Hematopoietic multipotent progenitor cell treated with erythropoietin and hydrocortisone succinate and interleukin-3 and kit ligand, for 6 days (in vitro differentiated cells): ENCODE measurements at regions not wholly inside any gene's neighbourhood (a gene's known extent, or its start where the extent isn't known, plus 50 kb on each side); places are given as distances from the start of the nearest gene placed in this dataset.
"Not testable (repeated sequence)": the region's sequence is repeated elsewhere in the genome, so short reads cannot be mapped to it uniquely, and the experiment has no call there.

ENCODE experiments used
- DNase-seq: peaks from one replicate; pipeline ENCODE4 v3.0.0-alpha.2; 2015

DNA sequence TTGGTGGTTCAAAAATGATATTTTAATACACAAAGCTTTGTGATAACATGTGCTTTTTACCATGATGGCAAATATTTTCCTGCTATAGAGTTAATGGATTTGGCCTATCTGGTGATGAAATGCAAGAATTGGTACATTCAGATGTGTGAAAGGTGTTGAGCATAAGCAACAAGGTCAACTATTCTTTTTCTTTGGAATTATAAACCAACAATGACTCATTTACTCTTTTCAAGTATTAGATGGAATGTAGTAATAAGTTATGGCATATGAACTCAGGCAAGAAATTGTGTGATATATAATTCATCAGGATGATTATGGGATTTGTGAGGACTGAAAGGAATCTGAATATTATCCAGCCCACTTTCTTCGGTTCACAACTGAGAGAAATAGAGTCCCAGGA lies 471.4 kb downstream of the ETNK1 start:
- no peak for DNase-seq

DNA sequence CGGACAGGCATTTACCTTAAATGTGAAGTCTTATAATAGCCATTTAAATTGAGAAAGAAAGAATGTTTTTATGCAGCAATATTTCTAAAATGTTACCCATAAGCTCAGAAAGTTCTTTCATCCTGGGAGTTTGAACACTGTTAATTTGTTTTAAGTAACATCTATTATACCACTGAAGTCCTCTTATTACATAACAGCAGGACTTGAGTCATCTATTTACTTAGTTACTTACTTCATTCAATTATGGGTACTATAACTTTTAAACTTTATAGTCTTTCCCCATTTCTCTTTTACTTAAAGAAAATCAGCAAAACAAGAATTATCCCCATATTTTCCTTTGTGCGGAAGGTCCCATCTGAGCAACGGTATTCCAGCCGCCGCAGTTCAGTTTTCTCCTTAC lies 473.1 kb downstream of the ETNK1 start:
- DNase-seq: no peak

- DNase-seq: no peak
These were observed 473.5 kb downstream of the ETNK1 start for GRCh38 chr12:23098517-23098916.

- no peak for DNase-seq
These were observed 474.1 kb downstream of the ETNK1 start for GRCh38 chr12:23099104-23099503.

- DNase-seq: no peak
These were observed 474.6 kb downstream of the ETNK1 start for GRCh38 chr12:23099604-23100003.

GRCh38 chr12:23108957-23109356 lies 484.0 kb downstream of the ETNK1 start:
- DNase-seq: no peak

DNA sequence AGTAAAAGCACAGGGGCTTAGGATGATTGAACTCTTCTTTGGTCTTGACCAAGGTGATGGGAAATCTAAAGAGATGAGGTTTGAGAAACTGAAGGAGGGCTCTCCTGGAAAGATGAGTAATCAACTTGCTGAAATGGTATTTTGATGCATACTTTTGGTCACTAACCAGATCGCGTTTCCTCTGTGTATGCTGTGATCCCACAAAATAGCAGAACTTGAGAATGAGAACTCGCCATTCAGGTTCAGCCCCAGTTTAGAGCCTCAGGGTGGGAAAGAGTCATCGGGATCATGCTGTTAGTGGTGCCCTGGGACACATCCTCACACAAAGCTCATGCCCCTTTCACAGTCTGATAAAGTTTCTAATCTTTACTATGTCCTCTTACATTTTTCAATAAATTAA lies 488.8 kb downstream of the ETNK1 start:
- no peak for DNase-seq

GRCh38 chr12:23115984-23116383 lies 491.0 kb downstream of the ETNK1 start:
- DNase-seq: no peak

DNA sequence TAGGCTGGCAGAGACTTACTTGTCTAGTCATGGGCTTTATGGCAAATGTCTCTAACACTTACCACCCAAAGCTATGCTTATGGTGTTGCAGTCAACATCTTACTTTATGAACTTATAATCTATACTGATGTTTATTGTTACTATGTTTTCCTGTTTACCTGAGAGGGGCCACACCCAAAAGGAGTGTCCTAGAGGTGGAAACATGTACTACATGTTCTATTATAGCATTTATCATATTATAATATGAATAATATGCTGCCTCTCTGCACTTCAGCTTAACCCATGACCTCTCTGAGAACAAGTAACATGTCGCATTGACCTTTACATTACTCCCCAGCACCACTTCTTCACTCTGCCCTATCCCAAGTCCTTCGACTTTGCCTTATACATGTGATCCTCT lies 501.8 kb downstream of the ETNK1 start:
- no peak for DNase-seq

GRCh38 chr12:23127701-23128100 lies 502.7 kb downstream of the ETNK1 start:
- no peak for DNase-seq

DNA sequence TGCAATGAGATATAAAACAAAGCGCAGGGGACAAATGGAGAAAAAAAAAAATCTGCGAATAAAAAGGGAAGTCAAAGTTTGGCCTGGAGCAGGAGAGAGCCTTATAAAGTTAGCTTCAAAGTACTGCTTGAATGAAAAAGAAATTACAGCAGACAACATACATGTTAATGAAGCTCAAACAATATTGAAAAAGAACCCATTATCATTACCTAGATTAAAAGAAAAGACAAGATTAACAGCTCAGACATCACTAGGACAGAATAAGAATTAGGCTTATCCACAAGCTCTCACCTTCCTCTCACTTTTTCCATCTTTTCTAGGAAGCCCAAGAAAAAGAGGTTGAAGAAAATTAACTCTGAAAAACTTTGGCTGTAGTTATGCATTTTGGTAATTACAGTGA lies 503.5 kb downstream of the ETNK1 start:
- DNase-seq: no peak

GRCh38 chr12:23132357-23132756 lies 507.4 kb downstream of the ETNK1 start:
- no peak for DNase-seq

DNA sequence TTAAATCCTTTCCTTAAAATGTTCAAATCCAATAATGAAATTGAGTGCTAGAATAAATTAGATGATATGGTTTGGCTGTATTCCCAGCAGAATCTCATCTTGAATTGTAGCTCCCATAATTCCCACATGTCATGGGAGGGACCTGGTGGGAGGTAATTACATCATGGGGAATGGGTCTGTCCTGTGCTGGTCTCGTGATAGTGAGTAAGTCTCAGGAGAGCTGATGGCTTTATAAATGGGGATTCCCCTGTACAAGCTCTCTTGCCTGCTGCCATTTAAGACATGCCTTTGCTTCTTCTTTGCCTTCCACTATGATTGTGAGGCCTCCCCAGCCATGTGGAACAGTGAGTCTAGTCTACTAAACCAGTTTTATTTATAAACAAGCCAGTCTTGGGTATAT lies 508.5 kb downstream of the ETNK1 start:
- no peak for DNase-seq

DNA sequence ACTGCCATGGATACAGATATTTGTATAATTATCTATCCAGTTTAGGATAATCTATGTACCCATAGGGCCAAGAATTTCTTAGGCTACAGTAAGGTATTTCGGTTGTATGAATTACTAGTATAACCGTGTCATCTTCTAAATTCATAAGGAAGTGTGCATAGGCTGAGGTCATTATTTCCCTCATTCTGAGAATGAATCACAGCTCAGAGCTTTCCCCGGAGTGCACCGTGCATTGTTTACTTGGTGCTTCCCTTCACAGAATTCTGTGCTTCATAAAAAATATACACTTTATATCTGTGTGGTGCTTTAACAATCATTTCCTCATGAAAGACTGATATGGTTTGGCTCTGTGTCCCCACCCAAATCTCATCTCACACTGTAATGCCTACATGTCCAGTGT lies 514.1 kb downstream of the ETNK1 start:
- DNase-seq: no peak

DNA sequence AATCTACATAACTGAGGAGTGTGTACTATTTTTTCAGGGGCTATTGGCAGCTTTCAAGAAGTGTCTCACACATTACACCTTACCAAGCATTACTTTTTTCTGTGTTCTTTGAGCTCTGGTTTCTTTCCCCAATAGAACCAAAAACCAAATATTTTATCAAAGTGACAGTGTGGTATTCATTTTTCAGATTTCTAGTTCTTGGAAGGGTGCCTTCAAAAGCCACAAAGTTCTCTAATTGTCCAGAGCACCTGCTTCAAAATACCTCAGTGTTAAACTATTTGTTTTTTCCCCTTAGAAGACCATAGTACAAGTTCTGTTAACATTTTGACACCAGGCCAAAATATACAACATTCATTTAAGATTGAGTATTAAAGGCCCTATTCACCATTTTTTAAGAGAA lies 515.7 kb downstream of the ETNK1 start:
- DNase-seq: no peak

GRCh38 chr12:23141335-23141734 lies 516.4 kb downstream of the ETNK1 start:
- no peak for DNase-seq

- DNase-seq: not testable (repeated sequence)
These were observed 521.1 kb downstream of the ETNK1 start for GRCh38 chr12:23146070-23146469.

DNA sequence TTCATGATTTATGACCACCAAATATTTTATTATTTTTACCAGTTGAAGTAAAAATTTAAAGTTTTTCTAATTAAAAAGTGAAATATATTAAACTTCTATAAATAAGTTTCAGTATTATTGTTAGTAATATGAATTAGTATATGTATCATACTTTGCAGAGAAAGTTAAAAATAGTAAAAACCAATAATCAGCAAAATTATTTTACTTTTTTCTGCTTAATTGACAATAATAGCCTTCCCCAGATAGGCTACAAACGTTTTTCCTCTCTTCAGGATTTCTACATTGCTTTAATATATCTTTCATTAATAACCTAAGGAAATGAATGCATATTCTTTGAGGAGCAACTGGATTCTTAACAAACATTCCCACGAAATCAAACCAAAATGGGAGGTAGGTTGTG lies 543.5 kb downstream of the ETNK1 start:
- DNase-seq: no peak

DNA sequence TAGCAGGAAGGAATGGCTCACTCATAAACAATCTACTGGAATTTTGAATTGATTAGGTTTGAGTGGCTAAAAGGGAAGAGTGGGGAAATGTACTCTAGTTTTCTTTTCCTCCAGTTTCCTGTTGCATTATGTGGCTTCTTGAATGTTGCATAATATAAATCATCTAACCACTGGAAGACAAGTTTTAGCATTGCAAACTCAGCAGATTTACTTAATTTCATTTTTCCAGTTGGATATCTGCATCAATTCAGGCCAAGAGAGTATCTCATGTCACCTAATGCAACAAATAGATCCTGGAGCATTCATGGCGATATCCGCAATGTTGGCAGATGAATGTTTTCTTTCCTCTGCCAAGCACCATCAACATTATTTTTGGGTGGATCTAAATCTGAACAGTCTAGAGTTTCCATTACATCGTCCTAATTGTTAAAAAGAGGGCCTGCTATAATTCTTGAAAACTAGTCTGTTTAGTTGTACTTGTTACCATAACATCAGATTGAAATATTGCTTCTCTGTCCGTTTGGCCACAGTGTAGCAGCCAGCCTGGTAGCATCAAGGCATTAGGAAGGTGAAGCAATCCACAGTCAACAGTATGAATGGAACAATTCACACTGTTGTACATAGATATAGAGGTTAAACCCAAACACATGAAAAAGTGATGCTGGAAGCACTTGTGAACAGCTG lies 544.2 kb downstream of the ETNK1 start:
- no peak for DNase-seq

DNA sequence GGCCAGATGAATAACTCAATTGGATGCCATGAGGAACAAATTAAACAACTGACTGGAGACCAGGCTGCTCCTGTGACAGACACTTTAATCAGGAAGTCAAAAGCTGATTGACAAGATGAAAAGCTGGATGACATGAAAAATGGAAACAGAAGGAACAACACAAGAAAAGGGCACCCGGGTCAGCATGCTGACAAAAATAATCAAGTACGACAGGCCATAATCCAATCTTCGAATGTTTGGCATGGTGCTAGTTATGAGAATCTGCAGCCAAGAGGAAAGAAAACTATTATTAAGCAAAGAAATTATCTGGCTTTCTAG lies 544.7 kb downstream of the ETNK1 start:
- no peak for DNase-seq

DNA sequence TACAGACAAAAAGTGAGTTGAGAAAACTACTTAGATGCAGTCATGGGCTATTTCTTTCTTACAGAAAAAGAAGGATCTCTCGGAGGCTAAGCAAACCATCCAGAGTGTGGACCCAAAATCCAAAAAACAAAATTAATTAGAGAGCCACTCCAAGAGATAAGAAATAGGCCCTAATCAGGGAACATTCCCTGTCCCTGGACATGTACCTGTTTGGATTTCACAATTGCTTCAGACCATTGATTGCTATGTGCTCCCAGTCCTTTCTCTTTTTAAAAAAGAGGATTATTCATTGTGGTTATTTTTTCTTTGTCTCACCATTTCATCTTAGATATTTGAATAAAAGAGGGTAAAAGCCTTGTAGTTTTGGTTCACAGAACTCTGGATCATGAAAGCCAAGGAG lies 549.9 kb downstream of the ETNK1 start:
- no peak for DNase-seq

DNA sequence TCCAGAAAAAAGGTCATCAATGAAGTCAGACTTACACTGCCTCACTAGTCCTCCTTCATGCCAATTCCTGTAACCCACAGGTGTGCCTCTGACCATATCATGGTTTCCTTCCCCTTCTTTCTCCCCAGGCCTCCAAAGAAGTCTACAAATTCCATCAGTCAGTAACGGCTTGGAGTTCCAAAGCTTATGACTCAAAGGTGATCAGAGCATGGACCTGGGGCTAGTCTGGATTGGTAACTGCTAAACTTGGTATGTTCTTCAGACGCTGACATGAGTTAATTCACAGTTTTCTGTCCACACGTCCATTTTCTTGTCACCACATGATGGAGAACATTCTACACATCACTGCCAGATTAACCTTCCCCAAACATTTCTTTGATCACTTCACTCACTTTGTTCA lies 560.4 kb downstream of the ETNK1 start:
- no peak for DNase-seq

GRCh38 chr12:23186950-23187349 lies 562.0 kb downstream of the ETNK1 start:
- no peak for DNase-seq

DNA sequence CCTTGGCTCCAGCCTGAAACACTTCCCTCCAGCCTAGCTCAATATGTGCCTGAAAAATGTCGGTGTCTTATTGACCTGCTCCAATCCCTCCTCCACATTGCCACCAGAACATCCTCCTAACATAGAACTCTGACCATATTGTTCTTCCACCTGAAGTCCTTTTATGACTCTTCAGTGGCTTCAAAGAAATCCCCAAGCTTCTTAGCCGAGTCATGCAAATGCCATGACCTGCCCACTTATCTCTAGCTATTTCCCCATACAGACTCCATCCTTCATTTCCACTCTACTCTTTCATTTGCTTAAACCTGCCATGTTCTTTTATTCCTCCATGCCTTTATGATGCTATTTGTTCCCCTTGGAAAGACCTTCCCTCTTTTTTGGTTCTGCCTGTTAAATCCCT lies 568.6 kb downstream of the ETNK1 start:
- DNase-seq: no peak

GRCh38 chr12:23197266-23197665 lies 572.3 kb downstream of the ETNK1 start:
- DNase-seq: no peak

GRCh38 chr12:23202728-23203127 lies 577.8 kb downstream of the ETNK1 start:
- DNase-seq: no peak
